ENCODE measurements at regions not wholly inside any gene's neighbourhood (a gene's known extent, or its start where the extent isn't known, plus 50 kb on each side); places are given as distances from the start of the nearest gene placed in this dataset.
"Not testable (repeated sequence)": the region's sequence is repeated elsewhere in the genome, so short reads cannot be mapped to it uniquely, and the experiment has no call there.

GRCh38 chr10:35979116-35979515 lies 337.0 kb upstream of the FZD8 start:
- no peak overlapping the region for H2BK20ac ChIP-seq (ENCODE audit: low read depth, low read length)
- H4K8ac ChIP-seq (ENCODE audit: low read depth in 2 of 2, low read length in 2 of 2), result no peak overlapping the region
- POLR2A ChIA-PET (ENCODE audit: unreplicated experiment), result no interaction called here
- H2BK120ac ChIP-seq (ENCODE audit: low read depth, low read length), result no peak overlapping the region
- H3K27ac ChIP-seq (ENCODE audit: insufficient read depth, low read length), result no peak overlapping the region
- CTCF ChIA-PET, result no interaction called here
- H4K20me1 ChIP-seq (ENCODE audit: insufficient read depth, low read length), result no peaks in the 10 kb centered on the region
- no TSS peak for BruUV-seq (replicated peaks)
- in situ Hi-C loops (cut with MboI; ENCODE audit: low sequenced_read_pairs) (no loop called here), intact Hi-C loops (cut with micrococcal nuclease) (no loop called here), dilution Hi-C loops (cut with HindIII; ENCODE audit: low sequenced_read_pairs, unreplicated experiment) (no loop called here)
- H3K4me2 ChIP-seq (ENCODE audit: low read depth, low read length), result no peak overlapping the region
- no peak overlapping the region for H3K9ac ChIP-seq (ENCODE audit: low read depth, low read length)
- DNase-seq (no peak), ATAC-seq (ENCODE audit: low read depth) (no peak)
- no peaks in the 10 kb centered on the region for H3K4me1 ChIP-seq (ENCODE audit: control insufficient read depth, insufficient read depth, low read length)
- no peak overlapping the region for H2AFZ ChIP-seq (replicated peaks; ENCODE audit: low read length, poor library complexity)
- WGBS, 2 experiments (ENCODE audit: extremely low coverage in 2 of 2, insufficient read length in 1 of 2), result no CpG with 5 or more reads among the region's 2 CpGs
- no peak overlapping the region for H3K56ac ChIP-seq (ENCODE audit: extremely low read depth, insufficient read depth, low read length)
- H3K23ac ChIP-seq (ENCODE audit: low read depth, low read length), result no peak overlapping the region
- no peak overlapping the region for H4K5ac ChIP-seq (ENCODE audit: low read depth, low read length)
- no peak overlapping the region for H2BK15ac ChIP-seq (ENCODE audit: low read depth, low read length)
- no peaks in the 10 kb centered on the region for H3K36me3 ChIP-seq (ENCODE audit: control insufficient read depth, insufficient read depth, low read length)
- H3K14ac ChIP-seq (replicated peaks; ENCODE audit: low read depth, low read length), result no peak overlapping the region
- H3K18ac ChIP-seq (ENCODE audit: low read depth, low read length), result no peak overlapping the region
- H3K27me3 ChIP-seq (ENCODE audit: control insufficient read depth, insufficient read depth, low read length), result peaks cover 10% of the 10 kb centered on the region
- no peaks in the 10 kb centered on the region for H3K9me3 ChIP-seq (ENCODE audit: control insufficient read depth, insufficient read depth, low read length)
- H3K4me3 ChIP-seq (ENCODE audit: insufficient read depth, low read depth, low read length), result no peak overlapping the region
- H2AK5ac ChIP-seq (ENCODE audit: low read depth, low read length), result no peak overlapping the region
- no peaks in the 10 kb centered on the region for H3K79me1 ChIP-seq (ENCODE audit: low read depth in 1 of 2, low read length in 2 of 2)
- H3K9me1 ChIP-seq (ENCODE audit: insufficient read depth, low read length), result no peaks in the 10 kb centered on the region
- H2AK9ac ChIP-seq (replicated peaks; ENCODE audit: low read depth, low read length, poor library complexity), result no peak overlapping the region
- no peak overlapping the region for H3K4ac ChIP-seq (ENCODE audit: low read depth, low read length)
- no peak overlapping the region for H2BK5ac ChIP-seq (ENCODE audit: low read depth, low read length, poor library complexity, severe bottlenecking)
- TF ChIP-seq SMC3 (IDR thresholded peaks at IDR 0.05; ENCODE audit: low read depth, low read length) (no peak), FOS (IDR thresholded peaks at IDR 0.05; ENCODE audit: low read depth, low read length) (no peak), USF2 (IDR thresholded peaks at IDR 0.05; ENCODE audit: low read depth, low read length) (no peak)
- no peak overlapping the region for H4K91ac ChIP-seq (ENCODE audit: insufficient read depth, low read depth, low read length)

- H3K9me3 ChIP-seq (ENCODE audit: control insufficient read depth, insufficient read depth, low read length); H3K9ac ChIP-seq (ENCODE audit: low read depth, low read length); BruUV-seq (replicated peaks); H2BK20ac ChIP-seq (ENCODE audit: low read depth, low read length); H3K18ac ChIP-seq (ENCODE audit: low read depth, low read length); DNase-seq; H2BK120ac ChIP-seq (ENCODE audit: low read depth, low read length); H3K79me1 ChIP-seq (ENCODE audit: low read depth in 1 of 2, low read length in 2 of 2); H4K20me1 ChIP-seq (ENCODE audit: insufficient read depth, low read length); H3K23ac ChIP-seq (ENCODE audit: low read depth, low read length); H3K4me2 ChIP-seq (ENCODE audit: low read depth, low read length); H2AK5ac ChIP-seq (ENCODE audit: low read depth, low read length); H4K91ac ChIP-seq (ENCODE audit: insufficient read depth, low read depth, low read length); H3K56ac ChIP-seq (ENCODE audit: extremely low read depth, insufficient read depth, low read length); in situ Hi-C loops (cut with MboI; ENCODE audit: low sequenced_read_pairs); H3K4ac ChIP-seq (ENCODE audit: low read depth, low read length); H2BK5ac ChIP-seq (ENCODE audit: low read depth, low read length, poor library complexity, severe bottlenecking); H3K36me3 ChIP-seq (ENCODE audit: control insufficient read depth, insufficient read depth, low read length); H2AK9ac ChIP-seq (replicated peaks; ENCODE audit: low read depth, low read length, poor library complexity); H2BK15ac ChIP-seq (ENCODE audit: low read depth, low read length); H3K9me1 ChIP-seq (ENCODE audit: insufficient read depth, low read length); POLR2A ChIA-PET (ENCODE audit: unreplicated experiment); dilution Hi-C loops (cut with HindIII; ENCODE audit: low sequenced_read_pairs, unreplicated experiment); H2AFZ ChIP-seq (replicated peaks; ENCODE audit: low read length, poor library complexity); ATAC-seq (ENCODE audit: low read depth); intact Hi-C loops (cut with micrococcal nuclease); H3K4me3 ChIP-seq (ENCODE audit: insufficient read depth, low read depth, low read length); H3K27ac ChIP-seq (ENCODE audit: insufficient read depth, low read length); H3K4me1 ChIP-seq (ENCODE audit: control insufficient read depth, insufficient read depth, low read length); CTCF ChIA-PET; H4K8ac ChIP-seq (ENCODE audit: low read depth in 2 of 2, low read length in 2 of 2); H3K14ac ChIP-seq (replicated peaks; ENCODE audit: low read depth, low read length); H4K5ac ChIP-seq (ENCODE audit: low read depth, low read length): not testable (repeated sequence)
- peaks cover 12% of the 10 kb centered on the region for H3K27me3 ChIP-seq (ENCODE audit: control insufficient read depth, insufficient read depth, low read length)
- no CpG with 5 or more reads among the region's 5 CpGs for WGBS, 2 experiments (ENCODE audit: extremely low coverage in 2 of 2, insufficient read length in 1 of 2)
These were observed 332.0 kb upstream of the FZD8 start for GRCh38 chr10:35973912-35974591.

All from IMR-90 (cell line).